GM20000 (cell line): ENCODE measurements at regions not wholly inside any gene's neighbourhood (a gene's known extent, or its start where the extent isn't known, plus 50 kb on each side); places are given as distances from the start of the nearest gene placed in this dataset.

ENCODE experiments used
- DNase-seq: peaks from one replicate; pipeline ENCODE4 v3.0.0; 2012; ENCODE audit warnings: low spot score
- TF ChIP-seq, protein P1 (sequence below): IDR thresholded peaks from 2 replicates; pipeline ENCODE4 v1.5.1; 2012; ENCODE audit warnings: mild to moderate bottlenecking, control low read depth; ENCODE audit errors: extremely low read depth, missing control alignments

DNA sequence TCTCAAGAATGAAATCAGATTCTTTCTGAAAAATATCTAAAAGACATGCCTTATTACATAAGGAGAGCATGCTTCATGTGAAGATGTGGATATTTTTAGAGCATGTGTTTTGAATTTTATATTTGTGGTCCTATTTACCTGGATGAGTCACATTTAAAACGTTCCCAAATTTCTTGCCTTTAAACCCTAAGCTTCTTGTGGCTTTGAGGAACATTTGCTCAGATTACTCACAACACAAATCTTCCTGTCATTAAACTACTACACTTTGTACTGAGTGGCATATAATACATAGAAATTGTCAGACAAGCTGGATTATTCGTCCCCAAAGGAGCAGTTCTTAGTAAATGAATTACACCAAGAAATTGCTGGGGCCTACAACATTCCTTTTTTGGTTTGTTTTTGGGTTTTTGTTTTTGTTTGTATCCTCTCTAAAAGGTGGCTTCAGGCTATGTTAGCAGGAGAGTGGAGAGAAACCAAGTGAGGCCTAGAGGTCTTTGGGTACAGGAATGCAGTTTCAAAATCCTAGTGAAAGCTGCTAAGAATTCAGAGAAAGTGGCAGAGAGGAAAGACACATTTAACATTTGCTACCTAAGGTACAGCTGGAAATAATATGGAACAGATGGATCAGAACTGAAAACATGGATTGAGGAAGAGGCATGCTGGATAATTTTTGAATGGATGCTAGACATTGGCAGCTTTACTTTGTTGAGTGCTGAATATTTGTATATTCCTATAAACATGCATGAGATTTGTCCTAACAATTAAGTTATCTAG is 128.1 kb downstream of the RPL22L1 start:
- TF ChIP-seq, protein P1, sequence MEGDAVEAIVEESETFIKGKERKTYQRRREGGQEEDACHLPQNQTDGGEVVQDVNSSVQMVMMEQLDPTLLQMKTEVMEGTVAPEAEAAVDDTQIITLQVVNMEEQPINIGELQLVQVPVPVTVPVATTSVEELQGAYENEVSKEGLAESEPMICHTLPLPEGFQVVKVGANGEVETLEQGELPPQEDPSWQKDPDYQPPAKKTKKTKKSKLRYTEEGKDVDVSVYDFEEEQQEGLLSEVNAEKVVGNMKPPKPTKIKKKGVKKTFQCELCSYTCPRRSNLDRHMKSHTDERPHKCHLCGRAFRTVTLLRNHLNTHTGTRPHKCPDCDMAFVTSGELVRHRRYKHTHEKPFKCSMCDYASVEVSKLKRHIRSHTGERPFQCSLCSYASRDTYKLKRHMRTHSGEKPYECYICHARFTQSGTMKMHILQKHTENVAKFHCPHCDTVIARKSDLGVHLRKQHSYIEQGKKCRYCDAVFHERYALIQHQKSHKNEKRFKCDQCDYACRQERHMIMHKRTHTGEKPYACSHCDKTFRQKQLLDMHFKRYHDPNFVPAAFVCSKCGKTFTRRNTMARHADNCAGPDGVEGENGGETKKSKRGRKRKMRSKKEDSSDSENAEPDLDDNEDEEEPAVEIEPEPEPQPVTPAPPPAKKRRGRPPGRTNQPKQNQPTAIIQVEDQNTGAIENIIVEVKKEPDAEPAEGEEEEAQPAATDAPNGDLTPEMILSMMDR, result no peak
- no peak for DNase-seq

DNA sequence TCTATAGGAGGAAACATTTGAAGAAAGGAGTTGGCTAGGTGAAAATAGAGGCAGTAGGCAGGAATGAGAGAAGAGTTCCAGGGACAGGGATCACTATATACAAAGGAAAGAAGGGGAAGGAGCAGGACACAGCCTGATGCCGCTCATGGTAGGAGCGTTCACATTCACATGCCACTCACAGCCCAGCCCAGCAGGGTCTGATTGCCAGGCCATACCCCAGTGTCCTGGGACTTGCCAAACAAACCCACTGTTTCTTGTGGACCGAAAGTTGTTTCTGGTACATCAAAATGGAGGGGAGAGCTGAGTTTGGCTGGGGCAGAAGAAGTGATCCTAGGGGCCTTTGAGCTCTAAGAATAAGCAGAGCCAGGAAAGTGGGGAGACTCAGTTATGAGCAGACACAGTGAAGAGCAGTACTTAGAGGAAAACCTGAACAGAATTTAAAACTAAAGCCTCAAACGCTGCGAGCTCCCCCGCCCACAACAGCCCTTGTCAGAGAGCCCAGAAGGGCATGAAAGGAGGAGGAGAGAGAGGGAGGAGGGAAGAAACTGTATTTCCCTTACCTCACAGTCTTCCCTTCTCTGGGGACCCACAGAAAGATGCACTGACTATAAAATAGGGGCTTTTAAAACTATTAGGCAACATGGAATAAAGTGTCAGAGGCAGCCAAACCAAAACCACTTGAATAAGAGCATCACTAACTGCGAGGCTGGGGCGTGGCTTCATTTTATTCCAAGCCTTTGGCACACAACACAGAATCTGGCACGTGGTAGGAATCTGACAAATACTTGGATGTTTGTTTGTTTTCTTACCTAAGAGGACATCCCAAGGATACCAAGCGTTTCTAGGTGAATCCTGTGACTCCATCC is 129.0 kb downstream of the RPL22L1 start:
- DNase-seq, result no peak

DNA sequence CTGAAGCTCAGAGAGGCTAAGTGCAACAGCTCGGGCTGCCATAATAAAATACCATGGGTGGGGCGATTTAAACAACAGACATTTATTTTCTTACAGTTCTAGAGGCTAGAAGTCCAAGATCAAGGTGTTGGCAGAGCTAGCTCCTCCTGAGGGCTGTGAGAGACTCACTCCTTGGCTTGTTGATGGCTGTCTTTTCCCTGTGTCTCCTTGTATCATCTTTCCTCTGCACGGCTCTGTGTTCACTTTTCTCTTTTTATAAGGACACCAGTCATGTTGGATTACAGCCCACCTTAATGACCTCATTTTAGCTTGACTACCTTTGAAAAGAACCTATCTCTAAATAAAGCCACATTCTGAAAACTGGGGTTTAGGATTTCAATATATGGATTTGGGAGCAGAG is 129.7 kb downstream of the RPL22L1 start:
- TF ChIP-seq, protein P1, result no peak
- no peak for DNase-seq

More for the DNA sequence above, 129.0 kb downstream of the RPL22L1 start:
- TF ChIP-seq, protein P1, result no peak

DNA sequence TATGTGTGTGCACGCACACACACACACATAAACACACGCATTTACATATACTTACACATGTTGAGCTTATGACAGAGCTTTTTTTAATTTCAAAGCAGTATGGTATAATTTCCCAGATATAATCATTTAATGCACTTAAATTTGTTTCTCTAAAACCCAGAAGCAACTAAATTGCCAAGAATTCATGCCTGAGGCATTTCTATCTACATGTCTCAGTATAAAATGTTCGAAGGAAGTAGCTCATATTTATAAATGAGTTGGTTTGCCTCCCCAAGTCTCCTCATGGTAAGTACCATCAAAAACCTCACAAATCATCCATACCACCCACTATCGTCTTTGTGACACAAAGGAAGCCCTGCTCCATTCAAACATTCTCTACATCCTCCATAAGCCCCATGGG is 130.6 kb downstream of the RPL22L1 start:
- TF ChIP-seq, protein P1, result no peak
- no peak for DNase-seq

DNA sequence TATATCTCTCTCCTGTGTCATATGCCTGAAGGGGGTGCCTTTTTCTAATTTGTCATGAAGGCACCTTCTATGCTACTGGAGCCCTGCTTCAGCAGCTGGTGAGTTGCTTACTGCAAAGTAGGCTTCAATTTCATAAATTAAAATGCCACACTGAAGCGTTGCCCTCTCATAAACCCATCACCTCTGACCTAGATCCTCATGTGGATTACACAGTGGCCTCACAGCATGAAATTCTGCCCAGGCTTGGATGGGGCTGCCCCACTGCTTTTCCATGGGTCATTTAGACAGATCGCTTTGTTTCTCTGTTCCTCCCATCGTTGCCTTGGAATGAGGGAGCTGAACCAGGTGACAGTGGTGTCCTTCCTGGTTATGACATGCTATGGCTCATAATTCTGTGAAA is 131.2 kb downstream of the RPL22L1 start:
- TF ChIP-seq, protein P1, result no peak
- no peak for DNase-seq

DNA sequence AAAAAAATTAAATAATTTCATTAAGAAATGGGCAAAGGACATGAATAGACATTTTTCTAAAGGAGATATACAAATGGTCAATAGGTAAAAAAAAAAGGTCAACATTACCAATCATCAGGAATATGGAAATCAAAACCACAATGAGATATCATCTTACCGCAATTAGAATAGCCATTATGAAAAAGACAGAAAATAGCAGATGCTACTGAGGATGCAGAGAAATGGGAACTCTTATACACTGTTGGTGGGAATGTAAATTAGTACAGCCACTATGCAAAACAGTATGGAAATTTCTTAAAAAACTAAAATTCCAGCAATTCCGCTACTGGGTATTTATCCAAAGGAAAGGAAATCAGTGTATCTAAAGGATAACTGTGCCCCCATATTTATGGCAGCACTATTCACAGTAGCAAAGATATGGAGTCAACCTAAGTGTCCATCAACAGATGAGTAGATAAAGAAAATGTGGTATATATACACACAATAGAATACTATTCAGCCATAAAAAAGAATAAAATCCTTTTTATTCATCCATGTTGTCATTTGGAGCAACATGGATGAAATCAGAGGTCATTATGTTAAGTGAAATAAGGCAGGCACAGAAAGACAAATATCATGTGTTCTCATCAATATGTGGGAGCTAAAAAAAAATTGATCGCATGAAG is 132.4 kb downstream of the RPL22L1 start:
- TF ChIP-seq, protein P1, result no peak
- no peak for DNase-seq
